Activated CD4-positive, CD25-positive, alpha-beta regulatory T cell treated with anti-CD3 and anti-CD28 coated beads, Interleukin-2, amount 50 U/mL, for 72 hours (primary cell): ENCODE measurements at regions not wholly inside any gene's neighbourhood (a gene's known extent, or its start where the extent isn't known, plus 50 kb on each side); places are given as distances from the start of the nearest gene placed in this dataset.

Source experiments
- DNase-seq: peaks from one replicate; pipeline ENCODE4 v3.0.0; 2021

- DNase-seq = no peak
Observed at GRCh38 chr13:110773480-110773879, 60.0 kb downstream of the ING1 start.

DNA sequence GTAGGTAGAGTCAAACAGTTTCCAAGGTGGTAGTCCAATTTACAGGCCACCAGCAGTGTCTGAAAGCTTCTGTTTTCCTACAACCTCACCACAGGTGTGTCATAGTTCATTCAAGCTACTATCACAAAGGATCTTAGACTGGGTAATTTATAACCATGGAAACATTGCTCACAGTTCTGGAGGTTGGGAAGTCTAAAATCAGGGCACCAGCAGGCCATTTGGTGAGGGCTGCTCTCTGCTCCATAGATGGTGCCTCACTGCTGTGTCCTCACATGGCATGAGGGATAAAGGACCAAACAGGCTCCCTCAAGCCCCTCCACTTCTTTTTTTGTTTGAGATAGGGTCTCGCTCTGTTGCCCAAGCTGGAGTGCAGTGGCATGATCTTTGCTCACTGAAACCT lies 60.6 kb downstream of the ING1 start:
- no peak for DNase-seq

GRCh38 chr13:110774490-110774889 lies 61.0 kb downstream of the ING1 start:
- no peak for DNase-seq

DNA sequence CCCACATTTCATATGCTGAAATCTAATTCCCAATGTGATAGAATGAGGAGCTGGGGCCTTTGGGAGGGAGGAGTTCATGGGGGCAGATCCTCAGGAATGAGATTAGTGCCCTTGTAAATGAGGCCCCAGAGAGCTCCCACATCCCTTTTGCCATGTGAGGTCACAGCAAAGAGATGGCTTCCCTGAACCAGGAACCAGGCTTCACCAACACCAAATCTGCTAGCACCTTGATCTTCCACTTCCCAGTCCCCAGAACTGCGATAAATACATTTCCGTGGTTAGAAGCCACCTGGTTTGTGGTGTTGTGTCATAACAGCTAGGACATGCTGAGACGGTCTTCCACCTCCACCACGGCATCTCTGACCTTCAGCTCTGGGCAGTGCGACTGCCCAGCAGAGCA lies 62.1 kb downstream of the ING1 start:
- DNase-seq = no peak

GRCh38 chr13:110777251-110777820 lies 63.8 kb downstream of the ING1 start:
- DNase-seq = no peak

GRCh38 chr13:110779022-110779421 lies 65.5 kb downstream of the ING1 start:
- no peak for DNase-seq

- no peak for DNase-seq
Observed at GRCh38 chr13:110780422-110780821, 66.9 kb downstream of the ING1 start.

DNA sequence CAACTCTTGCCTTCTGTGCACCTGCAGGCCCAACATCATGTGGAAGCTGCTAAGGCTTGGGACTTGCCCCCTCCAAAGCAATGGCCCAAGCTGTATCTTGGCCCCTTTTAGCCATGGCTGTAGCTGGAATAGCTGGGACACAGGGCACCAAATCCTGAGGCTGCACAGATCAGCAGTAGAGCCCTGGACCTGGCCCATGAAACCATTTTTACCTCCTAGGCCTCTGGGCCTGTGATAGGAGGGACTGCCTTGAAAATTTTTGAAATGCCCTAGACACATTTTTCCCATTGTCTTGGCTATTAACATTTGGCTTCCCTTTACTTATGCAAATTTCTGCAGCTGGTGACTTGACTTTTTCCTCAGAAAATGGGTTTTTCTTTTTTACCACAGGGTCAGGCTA lies 68.7 kb downstream of the ING1 start:
- no peak for DNase-seq

- no peak for DNase-seq
Observed at GRCh38 chr13:110784704-110785103, 71.2 kb downstream of the ING1 start.

GRCh38 chr13:110788778-110789177 lies 75.3 kb downstream of the ING1 start:
- DNase-seq = no peak

GRCh38 chr13:110789871-110790270 lies 76.4 kb downstream of the ING1 start:
- DNase-seq = no peak

DNA sequence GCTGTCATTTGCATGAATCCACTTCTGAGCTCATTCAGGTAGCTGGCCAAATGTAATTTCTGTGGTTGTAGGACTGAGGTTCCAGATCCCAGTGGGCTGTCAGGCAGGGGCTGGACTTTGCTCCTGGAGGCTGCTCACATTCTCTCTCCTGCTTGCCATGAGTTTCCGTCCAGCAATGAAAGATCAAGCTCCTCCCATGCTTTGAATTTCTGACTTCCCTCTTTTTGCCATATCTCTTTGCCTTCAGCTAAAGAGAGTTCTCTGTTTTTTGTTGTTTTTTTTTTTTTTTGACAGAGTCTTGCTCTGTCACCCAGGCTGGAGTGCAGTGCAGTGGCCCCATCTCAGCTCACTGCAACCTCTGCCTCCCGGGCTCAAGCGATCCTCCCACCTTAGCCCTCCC lies 76.9 kb downstream of the ING1 start:
- no peak for DNase-seq

- no peak for DNase-seq
Observed at GRCh38 chr13:110794209-110794608, 80.7 kb downstream of the ING1 start.

DNA sequence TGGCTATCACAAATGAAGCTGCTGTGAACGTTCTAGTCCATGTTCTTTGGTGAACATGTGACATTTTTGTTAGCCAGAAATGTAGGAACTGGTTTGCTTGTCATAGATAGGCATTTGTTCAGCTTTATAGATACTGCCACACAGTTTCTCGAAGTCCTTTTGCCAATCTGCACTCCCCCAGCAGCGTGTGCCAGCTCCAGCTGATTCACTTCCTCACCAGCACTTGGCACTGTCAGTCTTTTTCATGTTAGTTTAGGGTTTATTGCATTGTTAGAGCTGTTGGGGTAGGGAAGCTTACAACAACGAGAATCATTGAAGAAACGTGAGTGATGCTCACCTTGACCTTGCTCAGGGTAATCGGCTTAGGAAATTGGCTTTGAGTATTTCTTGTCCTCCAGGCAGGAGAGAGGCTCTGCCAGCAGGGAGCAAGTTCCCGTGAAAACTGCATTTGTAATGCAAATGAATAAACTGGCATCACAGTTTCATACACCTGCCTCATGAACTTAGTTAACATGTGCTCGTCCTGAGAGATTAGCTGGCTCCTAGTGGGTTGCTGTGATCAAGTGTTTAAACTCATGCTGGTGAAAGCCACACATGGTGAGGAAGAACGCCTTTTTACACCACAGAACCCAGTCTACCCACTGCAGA lies 83.9 kb downstream of the ING1 start:
- no peak for DNase-seq

GRCh38 chr13:110798081-110798994 lies 84.8 kb downstream of the ING1 start:
- DNase-seq = no peak

- DNase-seq = no peak
Observed at GRCh38 chr13:110799246-110800236, 86.0 kb downstream of the ING1 start.

DNA sequence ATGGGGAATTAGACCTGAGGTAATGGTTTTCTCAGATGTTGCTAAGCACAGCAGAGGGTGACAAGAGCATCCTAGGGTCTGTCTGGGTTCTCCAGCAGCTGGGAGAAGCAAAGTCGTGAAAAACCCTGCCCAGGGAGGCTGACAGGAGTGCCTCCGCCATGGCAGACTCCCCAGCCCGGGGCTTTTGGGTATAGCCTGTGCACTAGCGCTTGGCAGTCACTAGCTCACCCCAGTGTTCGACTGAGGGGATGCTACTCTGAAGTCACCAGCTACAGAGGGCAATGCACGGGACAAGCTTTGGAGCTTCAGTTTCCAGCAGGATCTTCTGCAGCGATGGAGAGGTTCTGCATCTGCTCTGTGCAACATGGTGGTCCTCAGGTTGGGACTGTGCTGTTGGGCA lies 87.5 kb downstream of the ING1 start:
- no peak for DNase-seq

GRCh38 chr13:110802260-110802659 lies 88.8 kb downstream of the ING1 start:
- DNase-seq = no peak

DNA sequence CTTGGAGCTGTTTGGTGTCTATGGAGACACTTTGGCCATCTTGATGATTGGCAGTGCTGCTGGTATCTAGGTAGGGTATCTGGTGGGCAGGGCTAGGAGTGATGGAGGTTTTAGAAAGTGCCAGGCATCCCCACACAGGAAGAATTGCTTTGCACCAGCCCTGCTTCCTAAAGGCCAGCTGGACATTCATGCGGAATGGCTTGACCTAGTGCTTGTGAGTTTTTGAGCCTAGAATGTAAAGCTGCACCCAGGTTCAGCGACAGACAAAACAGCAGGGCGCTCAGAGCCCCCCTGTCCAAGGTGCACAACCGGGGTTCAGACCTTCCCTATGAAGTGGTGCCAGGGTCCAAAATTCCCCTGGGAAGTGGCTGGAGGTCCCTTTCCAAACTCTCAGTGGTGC lies 93.1 kb downstream of the ING1 start:
- no peak for DNase-seq

GRCh38 chr13:110807546-110807945 lies 94.0 kb downstream of the ING1 start:
- no peak for DNase-seq

DNA sequence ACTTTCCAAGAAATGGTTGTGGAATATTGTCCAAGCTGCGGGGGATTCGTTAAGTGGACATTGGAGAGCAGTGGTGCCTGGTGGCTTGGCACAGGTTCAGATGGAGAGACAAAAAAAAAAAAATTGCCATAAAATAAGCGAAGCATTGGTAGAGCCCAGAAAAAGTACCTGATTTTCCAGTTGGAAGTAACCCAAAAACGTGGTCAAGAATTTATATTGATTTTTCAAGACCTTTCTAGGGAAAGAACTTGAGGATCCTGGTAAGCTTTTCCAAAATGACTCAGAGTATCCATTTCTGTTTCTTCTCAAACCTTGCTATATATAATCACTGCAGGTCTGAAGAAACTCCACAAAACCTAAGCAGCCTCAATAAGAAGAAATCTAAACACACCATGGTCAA lies 94.6 kb downstream of the ING1 start:
- no peak for DNase-seq

GRCh38 chr13:110809871-110810486 lies 96.5 kb downstream of the ING1 start:
- no peak for DNase-seq
